Spleen (tissue), 11 donors: ENCODE measurements at regions not wholly inside any gene's neighbourhood (a gene's known extent, or its start where the extent isn't known, plus 50 kb on each side); places are given as distances from the start of the nearest gene placed in this dataset.

Experiments used
- DNase-seq: peaks from one replicate; pipeline ENCODE4 v3.0.0-alpha.2; 2020
- H3K27ac ChIP-seq, 8 donors: fragments of 200-600 bp; sonication (generic) in 7 of 8; 1 replicate in 4 of 8; 2 replicates in 4 of 8; pipeline versions ENCODE4 v1.5.0 to v1.8.0; 2016 to 2021; ENCODE audit warnings: inconsistent platforms in 4 of 8, mild to moderate bottlenecking in 4 of 8, moderate library complexity in 1 of 8
- H3K27me3 ChIP-seq, 7 donors: fragments of 200-600 bp; sonication (generic) in 6 of 7; replicated peaks in 1 of 7; 1 replicate in 4 of 7; 2 replicates in 3 of 7; pipeline versions ENCODE4 v1.5.0 to v1.8.0; 2016 to 2021; ENCODE audit warnings: inconsistent platforms in 3 of 7, mild to moderate bottlenecking in 1 of 7
- H3K36me3 ChIP-seq, 6 donors: fragments of 200-600 bp; sonication (generic) in 5 of 6; 1 replicate in 4 of 6; 2 replicates in 2 of 6; pipeline versions ENCODE4 v1.5.0 to v1.8.0; 2016 to 2021; ENCODE audit warnings: inconsistent platforms in 2 of 6
- H3K4me1 ChIP-seq, 6 donors: fragments of 200-600 bp; sonication (generic) in 5 of 6; 1 replicate in 3 of 6; 2 replicates in 3 of 6; pipeline versions ENCODE4 v1.5.0 to v1.8.0; 2016 to 2021; ENCODE audit warnings: inconsistent platforms in 3 of 6
- H3K4me3 ChIP-seq, 8 donors: fragments of 200-600 bp; sonication (generic) in 7 of 8; 1 replicate in 4 of 8; 2 replicates in 4 of 8; pipeline versions ENCODE4 v1.5.0 to v1.8.0; 2016 to 2021; ENCODE audit warnings: inconsistent platforms in 4 of 8, mild to moderate bottlenecking in 4 of 8, moderate library complexity in 2 of 8
- H3K9me3 ChIP-seq, 8 donors: fragments of 200-600 bp; sonication (generic) in 7 of 8; 1 replicate in 4 of 8; 2 replicates in 4 of 8; pipeline versions ENCODE4 v1.5.0 to v1.8.0; 2016 to 2021; ENCODE audit warnings: inconsistent platforms in 4 of 8
- CTCF ChIP-seq, 11 experiments: fragments of 200-600 bp in 7 of 11; fragments of 450-650 bp in 4 of 11; sonication (generic) in 4 of 11; IDR thresholded peaks in 8 of 11; conservative IDR thresholded peaks in 3 of 11; 1 replicate in 7 of 11; 2 replicates in 4 of 11; pipeline versions ENCODE4 v1.4.0 to v1.8.0; 2016 to 2021; ENCODE audit warnings: antibody characterized with exemption in 11 of 11, inconsistent platforms in 4 of 11, mild to moderate bottlenecking in 1 of 11
- POLR2A ChIP-seq, 3 donors: fragments of 450-650 bp; IDR thresholded peaks; one replicate each; pipeline ENCODE4 v1.5.1; 2017; ENCODE audit warnings: antibody characterized with exemption in 3 of 3, mild to moderate bottlenecking in 1 of 3
- POLR2AphosphoS5 ChIP-seq, 3 donors: sonication (generic); formaldehyde crosslinking; IDR thresholded peaks; one replicate each; pipeline ENCODE4 v1.5.1; 2017; ENCODE audit warnings: antibody characterized with exemption in 3 of 3
- WGBS, 5 donors: extraction: QIAGEN DNeasy Blood & Tissue Kit in 3 of 5; methylation state at CpG; one replicate each; pipeline versions ENCODE4 v1.1.5 to v1.1.7; 2013 to 2018; 5-methylcytosine and 5-hydroxymethylcytosine counted together
- intact Hi-C: fragments of 100-400 bp; cut with DNase I; formaldehyde crosslinking; loops from one replicate; pipeline ENCODE4 v1.15.0; 2023; ENCODE audit warnings: low total_unique reads
- donor health status: healthy with polysubstance abuse.
- donor health status: DM: no; HTN: no; CAD: no; lungs with moderate emphysema.
- donor health status: DM: no; HTN: no; CAD: no.
- donor health status: Bipolar disorder and iron deficiency.
- donor health status: healthy.
- donor health status: DM: no; HTN: no; CAD: no.
- donor health status: DM: yes; HTN: yes; CAD: no.

GRCh38 chr6:25168637-25169036 is 110.5 kb upstream of the CARMIL1 start:
- WGBS, 5 donors = 81 to 95% (median 86%) methylated on average over 3 of the region's 3 CpGs
- H3K36me3 ChIP-seq = no peaks in the 10 kb centered on the region
- H3K4me3 ChIP-seq = no peak overlapping the region
- TF ChIP-seq POLR2AphosphoS5 (IDR thresholded peaks at IDR 0.05) (no peak), POLR2A (IDR thresholded peaks at IDR 0.05) (no peak), CTCF (IDR thresholded peaks at IDR 0.05 in 8 of 11, conservative IDR thresholded peaks at IDR 0.05 in 3 of 11) (no peak)
- peaks cover 0 to 42% (median 6%) of the 10 kb centered on the region in 6 donors for H3K4me1 ChIP-seq
- H3K9me3 ChIP-seq = no peaks in the 10 kb centered on the region
- H3K27ac ChIP-seq = no peak overlapping the region
- DNase-seq = no peak
- intact Hi-C loops = no loop called here
- no peaks in the 10 kb centered on the region for H3K27me3 ChIP-seq

- TF ChIP-seq POLR2AphosphoS5 (IDR thresholded peaks at IDR 0.05) (no peak), POLR2A (IDR thresholded peaks at IDR 0.05) (no peak), CTCF (IDR thresholded peaks at IDR 0.05 in 8 of 11, conservative IDR thresholded peaks at IDR 0.05 in 3 of 11) (no peak)
- no peak for DNase-seq
- intact Hi-C loops = no loop called here
- H3K4me1 ChIP-seq = peaks cover 0 to 49% (median 8%) of the 10 kb centered on the region in 6 donors
- no peaks in the 10 kb centered on the region for H3K27me3 ChIP-seq
- no peaks in the 10 kb centered on the region for H3K9me3 ChIP-seq
- no peaks in the 10 kb centered on the region for H3K36me3 ChIP-seq
- no peak overlapping the region for H3K4me3 ChIP-seq
- H3K27ac ChIP-seq = no peak overlapping the region
Observed at GRCh38 chr6:25169553-25169952, 109.6 kb upstream of the CARMIL1 start.

GRCh38 chr6:25169961-25170360 is 109.2 kb upstream of the CARMIL1 start:
- TF ChIP-seq POLR2AphosphoS5 (IDR thresholded peaks at IDR 0.05) (no peak), CTCF (IDR thresholded peaks at IDR 0.05 in 8 of 11, conservative IDR thresholded peaks at IDR 0.05 in 3 of 11) (no peak), POLR2A (IDR thresholded peaks at IDR 0.05) (no peak)
- peaks cover 0 to 53% (median 8%) of the 10 kb centered on the region in 6 donors for H3K4me1 ChIP-seq
- H3K9me3 ChIP-seq = no peaks in the 10 kb centered on the region
- no peak for DNase-seq
- H3K27me3 ChIP-seq = no peaks in the 10 kb centered on the region
- no peak overlapping the region for H3K4me3 ChIP-seq
- H3K27ac ChIP-seq = no peak overlapping the region
- intact Hi-C loops = no loop called here
- 68 to 83% (median 72%) methylated on average over 7 of the region's 7 CpGs for WGBS, 5 donors
- no peaks in the 10 kb centered on the region for H3K36me3 ChIP-seq

- DNase-seq = no peak
- H3K27me3 ChIP-seq = no peaks in the 10 kb centered on the region
- TF ChIP-seq POLR2AphosphoS5 (IDR thresholded peaks at IDR 0.05) = no peak
- no peak for TF ChIP-seq CTCF (IDR thresholded peaks at IDR 0.05 in 8 of 11, conservative IDR thresholded peaks at IDR 0.05 in 3 of 11)
- H3K4me1 ChIP-seq = peaks cover 0 to 60% (median 7%) of the 10 kb centered on the region in 6 donors
- no peaks in the 10 kb centered on the region for H3K36me3 ChIP-seq
- H3K27ac ChIP-seq = no peak overlapping the region
- no peak overlapping the region for H3K4me3 ChIP-seq
- H3K9me3 ChIP-seq = no peaks in the 10 kb centered on the region
- intact Hi-C loops = no loop called here
Observed at GRCh38 chr6:25170640-25171039, 108.5 kb upstream of the CARMIL1 start.
